CD4-positive, alpha-beta memory T cell (primary cell): ENCODE measurements at regions not wholly inside any gene's neighbourhood (a gene's known extent, or its start where the extent isn't known, plus 50 kb on each side); places are given as distances from the start of the nearest gene placed in this dataset.

Experiments used
- CTCF ChIA-PET: fragments of 350-600 bp; sonication (Branson Sonifier 250); formaldehyde crosslinking; loops from one replicate; lab custom pipeline; 2021; ENCODE audit warnings: inconsistent platforms; ENCODE audit not compliant: partially characterized antibody; lab: Charles Lee
- POLR2A ChIA-PET: fragments of 350-600 bp; sonication (Branson Sonifier 250); formaldehyde crosslinking; loops from one replicate; lab custom pipeline; 2021; ENCODE audit not compliant: partially characterized antibody; lab: Charles Lee
- DNase-seq, 5 donors: peaks; one replicate each; pipeline versions ENCODE4 v3.0.0 to v3.0.0-alpha.2; 2020 to 2022; ENCODE audit warnings: mixed read lengths in 1 of 5
- H3K27ac ChIP-seq: one replicate; pipeline ENCODE4 v1.7.0; 2013; ENCODE audit warnings: low read depth, low read length
- H3K27me3 ChIP-seq: 2 replicates; pipeline ENCODE4 v1.7.0; 2013; ENCODE audit warnings: mild to moderate bottlenecking, low read length, moderate library complexity; ENCODE audit not compliant: insufficient read depth
- H3K36me3 ChIP-seq: 2 replicates; pipeline ENCODE4 v1.7.0; 2013; ENCODE audit warnings: mild to moderate bottlenecking, low read length, moderate library complexity; ENCODE audit not compliant: insufficient read depth
- H3K4me1 ChIP-seq: 2 replicates; pipeline ENCODE4 v1.7.0; 2013; ENCODE audit warnings: mild to moderate bottlenecking, low read length, moderate library complexity; ENCODE audit not compliant: insufficient read depth
- H3K4me3 ChIP-seq, 2 donors: one replicate each; pipeline ENCODE4 v1.7.0; 2013; ENCODE audit warnings: low read length in 2 of 2, mild to moderate bottlenecking in 1 of 2
- H3K9me3 ChIP-seq, 2 donors: one replicate each; pipeline ENCODE4 v1.7.0; 2013; ENCODE audit warnings: low read length in 2 of 2, control low read depth in 1 of 2; ENCODE audit not compliant: control insufficient read depth in 1 of 2
- H3K27ac Mint-ChIP-seq, 7 donors: one replicate each; pipeline ENCODE4 v1.8.0; 2020 to 2021; ENCODE audit warnings: mixed read lengths in 7 of 7, mild to moderate bottlenecking in 6 of 7, inconsistent platforms in 3 of 7, moderate library complexity in 3 of 7
- H3K27me3 Mint-ChIP-seq, 2 donors: one replicate each; pipeline ENCODE4 v1.8.0; 2020 to 2021; ENCODE audit warnings: mixed read lengths in 2 of 2
- H3K36me3 Mint-ChIP-seq, 2 donors: one replicate each; pipeline ENCODE4 v1.8.0; 2020 to 2021; ENCODE audit warnings: mixed read lengths in 2 of 2, inconsistent platforms in 1 of 2, mild to moderate bottlenecking in 1 of 2
- H3K4me1 Mint-ChIP-seq, 4 donors: one replicate each; pipeline ENCODE4 v1.8.0; 2020 to 2021; ENCODE audit warnings: mixed read lengths in 4 of 4, mild to moderate bottlenecking in 1 of 4
- H3K4me3 Mint-ChIP-seq, 8 donors: one replicate each; pipeline ENCODE4 v1.8.0; 2020 to 2021; ENCODE audit warnings: mixed read lengths in 8 of 8, mild to moderate bottlenecking in 7 of 8, moderate library complexity in 6 of 8, inconsistent platforms in 3 of 8
- H3K9me3 Mint-ChIP-seq, 8 donors: one replicate each; pipeline ENCODE4 v1.8.0; 2020 to 2021; ENCODE audit warnings: mixed read lengths in 8 of 8, mild to moderate bottlenecking in 5 of 8, inconsistent platforms in 3 of 8, moderate library complexity in 1 of 8
- intact Hi-C: fragments of 100-400 bp; cut with micrococcal nuclease; formaldehyde crosslinking; loops from one replicate; pipeline ENCODE4 v1.15.1; 2023

DNA sequence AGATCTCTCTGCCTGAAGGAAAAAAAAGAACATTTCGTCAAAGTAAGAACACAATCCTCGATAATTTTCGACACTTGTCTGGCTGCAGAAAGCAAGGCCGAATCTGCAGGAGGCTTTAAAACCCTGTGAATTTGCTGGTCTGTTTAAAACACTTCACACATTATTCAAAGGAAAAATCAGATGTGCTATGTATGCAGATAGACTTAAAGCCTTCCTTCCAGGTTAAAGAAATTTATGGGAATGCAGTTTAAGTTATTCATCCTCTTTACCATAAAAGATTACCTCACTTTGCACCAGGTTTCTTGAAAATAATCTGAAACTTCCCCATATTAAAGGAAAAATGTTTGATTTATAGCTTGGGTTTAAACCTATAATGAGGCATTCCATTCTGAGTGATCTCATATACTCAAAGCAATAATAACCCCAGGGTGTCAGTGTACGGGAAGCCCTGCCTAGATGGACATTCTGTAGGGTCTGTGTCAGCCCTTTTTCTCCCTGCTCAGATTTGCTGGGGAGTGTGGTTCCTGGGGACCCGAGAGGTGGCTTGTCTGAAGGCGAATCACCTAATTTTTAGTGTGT lies 323.5 kb upstream of the SLC24A2 start:
- Histone ChIP-seq H3K4me3 (no peak overlapping the region), H3K27ac (no peak overlapping the region), H3K27me3 (no peaks in the 10 kb centered on the region), H3K9me3 (no peaks in the 10 kb centered on the region), H3K36me3 (no peaks in the 10 kb centered on the region), H3K4me1 (no peaks in the 10 kb centered on the region)
- intact Hi-C loops = no loop called here
- CTCF ChIA-PET = no interaction called here
- Mint-ChIP-seq H3K4me1 (no peaks in the 10 kb centered on the region), H3K27me3 (peaks cover 0 to 3% of the 10 kb centered on the region in 2 donors), H3K4me3 (no peak overlapping the region), H3K36me3 (peaks cover 0 to 11% of the 10 kb centered on the region in 2 donors), H3K27ac (no peak overlapping the region), H3K9me3 (peaks cover 0 to 21% (median 14%) of the 10 kb centered on the region in 8 donors)
- no peak for DNase-seq
- POLR2A ChIA-PET = no interaction called here

DNA sequence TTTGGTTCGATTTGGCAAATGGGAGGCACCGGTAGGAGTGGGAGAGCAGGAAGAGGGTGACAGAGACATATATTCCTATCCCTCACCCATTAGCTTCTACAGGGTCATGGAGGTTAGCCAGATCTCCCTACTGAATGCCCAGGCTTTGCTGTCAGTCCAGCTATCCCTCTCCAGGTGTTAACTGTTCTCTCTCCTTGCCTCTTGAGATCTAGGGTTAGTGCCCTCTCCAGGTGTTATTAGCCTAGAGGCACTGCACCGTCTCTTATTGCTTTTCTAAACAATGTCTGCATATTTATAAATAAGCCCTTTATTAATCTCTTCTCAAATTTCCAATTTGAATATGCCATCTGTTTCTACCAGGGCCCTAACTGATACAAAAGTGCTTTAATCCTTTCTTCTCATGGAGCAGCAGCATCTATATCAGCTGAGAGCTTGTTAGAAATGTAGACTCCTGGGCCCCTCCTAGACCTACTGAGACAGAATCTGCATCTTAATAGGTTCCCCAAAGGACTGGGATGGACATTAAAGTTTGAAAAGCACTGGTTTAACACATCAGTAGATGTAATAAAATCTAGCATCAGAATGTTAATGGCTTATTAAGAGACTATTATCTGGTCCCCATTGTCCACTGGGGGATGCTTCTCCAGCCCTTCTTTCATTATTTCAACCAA lies 322.5 kb upstream of the SLC24A2 start:
- no peak for DNase-seq
- peaks cover 0 to 19% (median 13%) of the 10 kb centered on the region in 8 donors for H3K9me3 Mint-ChIP-seq
- CTCF ChIA-PET = no interaction called here

DNA sequence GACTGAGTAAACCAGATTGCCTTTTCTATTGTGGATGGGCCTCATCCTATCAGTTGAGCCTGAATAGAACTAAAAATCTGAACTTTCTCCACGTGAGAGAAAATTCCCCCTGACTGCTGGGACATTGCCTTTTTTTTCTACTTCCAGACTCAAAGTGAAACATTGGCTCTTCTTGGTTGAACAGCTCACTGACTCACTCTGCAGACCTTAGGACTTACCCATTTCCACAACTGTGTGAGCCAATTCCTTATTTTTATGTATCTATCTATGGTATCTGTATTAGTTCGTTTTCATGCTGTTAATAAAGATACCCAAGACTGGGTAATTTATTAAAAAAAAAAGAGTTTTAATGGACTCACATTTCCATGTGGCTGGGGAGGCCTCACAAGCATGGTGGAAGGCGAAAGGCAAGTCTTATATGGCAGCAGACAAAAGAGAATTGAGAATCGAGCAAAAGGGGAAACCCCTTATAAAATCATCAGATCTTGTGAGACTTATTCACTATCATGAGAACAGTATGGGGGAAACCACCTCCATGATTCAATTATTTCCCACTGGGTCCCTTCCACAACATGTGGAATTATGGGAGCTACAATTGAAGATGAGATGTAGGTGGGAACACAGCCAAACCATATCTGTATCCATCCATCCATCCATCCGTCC lies 306.7 kb upstream of the SLC24A2 start:
- POLR2A ChIA-PET = no interaction called here
- Histone ChIP-seq H3K27ac (no peak overlapping the region), H3K4me1 (no peaks in the 10 kb centered on the region), H3K36me3 (no peaks in the 10 kb centered on the region), H3K27me3 (no peaks in the 10 kb centered on the region), H3K9me3 (no peaks in the 10 kb centered on the region), H3K4me3 (no peak overlapping the region)
- peaks cover 0 to 17% (median 13%) of the 10 kb centered on the region in 8 donors for H3K9me3 Mint-ChIP-seq
- H3K27me3 Mint-ChIP-seq = peaks cover 0 to 3% of the 10 kb centered on the region in 2 donors
- no peak overlapping the region for H3K27ac Mint-ChIP-seq
- no peaks in the 10 kb centered on the region for H3K36me3 Mint-ChIP-seq
- H3K4me1 Mint-ChIP-seq = no peaks in the 10 kb centered on the region
- intact Hi-C loops = no loop called here
- CTCF ChIA-PET = no interaction called here
- no peak for DNase-seq
- H3K4me3 Mint-ChIP-seq = no peak overlapping the region

More for the DNA sequence above, 322.5 kb upstream of the SLC24A2 start:
- POLR2A ChIA-PET = no interaction called here
- peaks cover 0 to 3% of the 10 kb centered on the region in 2 donors for H3K27me3 Mint-ChIP-seq
- H3K4me1 ChIP-seq = no peaks in the 10 kb centered on the region
- H3K4me3 ChIP-seq = no peak overlapping the region
- no peaks in the 10 kb centered on the region for H3K4me1 Mint-ChIP-seq
- no peaks in the 10 kb centered on the region for H3K27me3 ChIP-seq
- H3K27ac ChIP-seq = no peak overlapping the region
- H3K36me3 Mint-ChIP-seq = peaks cover 0 to 11% of the 10 kb centered on the region in 2 donors
- no peak overlapping the region for H3K4me3 Mint-ChIP-seq
- no peaks in the 10 kb centered on the region for H3K9me3 ChIP-seq
- intact Hi-C loops = no loop called here
- no peaks in the 10 kb centered on the region for H3K36me3 ChIP-seq
- no peak overlapping the region for H3K27ac Mint-ChIP-seq

DNA sequence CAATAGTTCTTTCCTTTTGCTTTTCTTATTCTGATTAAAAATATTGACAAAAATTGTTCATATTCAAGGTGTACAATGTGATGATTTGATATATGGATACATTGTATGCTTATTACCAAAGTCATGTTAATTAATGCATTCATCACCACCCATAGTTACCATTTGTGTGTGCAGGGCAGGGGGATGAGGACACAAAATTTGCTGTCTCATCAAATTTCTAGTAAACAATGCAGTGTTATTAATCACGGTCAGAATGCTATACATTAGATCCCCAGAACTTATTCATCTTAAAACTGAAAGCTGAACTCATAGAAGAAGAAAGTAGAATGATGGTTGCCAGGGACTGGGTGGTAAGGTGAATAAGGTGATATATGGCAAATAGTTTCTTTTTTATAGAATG lies 303.7 kb upstream of the SLC24A2 start:
- H3K4me1 Mint-ChIP-seq = no peaks in the 10 kb centered on the region
- intact Hi-C loops = no loop called here
- Histone ChIP-seq H3K27me3 (no peaks in the 10 kb centered on the region), H3K36me3 (no peaks in the 10 kb centered on the region), H3K4me1 (no peaks in the 10 kb centered on the region), H3K27ac (no peak overlapping the region), H3K9me3 (no peaks in the 10 kb centered on the region), H3K4me3 (no peak overlapping the region)
- H3K36me3 Mint-ChIP-seq = no peaks in the 10 kb centered on the region
- CTCF ChIA-PET = interaction anchor here (0.6 kb wide), 1 partner anchor 625 kb away, joined by 3 read pairs; no protein-coding TSS in a partner anchor
- no peak for DNase-seq
- H3K9me3 Mint-ChIP-seq = peaks cover 2 to 21% (median 17%) of the 10 kb centered on the region in 8 donors
- H3K4me3 Mint-ChIP-seq = no peak overlapping the region
- peaks cover 2% of the 10 kb centered on the region in 2 donors for H3K27me3 Mint-ChIP-seq
- H3K27ac Mint-ChIP-seq = no peak overlapping the region
- POLR2A ChIA-PET = no interaction called here

DNA sequence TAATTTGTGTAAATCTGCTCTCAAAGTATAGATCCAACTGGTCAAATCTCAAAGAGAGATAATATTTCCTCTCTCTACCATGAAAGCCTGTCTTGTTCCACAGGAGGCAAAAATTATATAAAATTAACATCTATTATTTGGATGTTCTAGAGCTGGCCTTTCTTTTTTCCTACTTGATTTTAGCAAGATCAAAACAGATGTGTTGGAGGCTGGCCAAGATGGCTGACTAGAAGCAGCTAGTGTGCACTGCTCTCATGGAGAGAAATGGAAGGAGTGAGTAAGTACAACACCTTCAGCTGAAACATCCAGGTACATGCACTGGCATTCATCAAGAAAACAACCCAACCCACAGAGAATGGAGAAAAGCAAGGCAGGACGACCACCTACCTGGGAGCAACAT lies 298.6 kb upstream of the SLC24A2 start:
- H3K27ac ChIP-seq = no peak overlapping the region
- H3K4me1 ChIP-seq = no peaks in the 10 kb centered on the region
- Mint-ChIP-seq H3K27me3 (peaks cover 2 to 3% of the 10 kb centered on the region in 2 donors), H3K4me3 (no peak overlapping the region), H3K4me1 (no peaks in the 10 kb centered on the region), H3K36me3 (no peaks in the 10 kb centered on the region), H3K27ac (no peak overlapping the region), H3K9me3 (peaks cover 2 to 17% (median 12%) of the 10 kb centered on the region in 8 donors)
- DNase-seq = no peak
- ChIA-PET CTCF (no interaction called here), POLR2A (no interaction called here)
- intact Hi-C loops = no loop called here
- H3K9me3 ChIP-seq = no peaks in the 10 kb centered on the region
- H3K4me3 ChIP-seq = no peak overlapping the region
- no peaks in the 10 kb centered on the region for H3K36me3 ChIP-seq
- no peaks in the 10 kb centered on the region for H3K27me3 ChIP-seq

DNA sequence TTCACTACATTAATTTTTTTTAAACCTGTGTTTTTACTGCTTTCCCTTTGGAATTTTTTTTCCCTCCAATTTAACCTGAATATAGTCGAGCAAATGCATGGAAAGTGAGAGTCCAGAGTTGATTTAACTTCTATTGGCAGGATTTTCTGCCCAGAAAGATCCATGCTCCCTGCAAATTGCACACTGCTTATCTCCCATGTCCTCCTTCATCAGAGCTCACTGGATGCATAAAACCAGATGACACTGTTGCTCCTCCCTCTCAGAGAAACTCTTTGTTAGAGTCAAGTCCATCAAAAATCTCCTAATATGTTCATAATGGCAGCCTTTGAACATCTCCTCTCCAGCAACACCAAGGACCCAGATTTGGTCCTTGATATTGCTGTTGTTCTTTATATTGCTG lies 297.0 kb upstream of the SLC24A2 start:
- H3K4me1 Mint-ChIP-seq = no peaks in the 10 kb centered on the region
- ChIA-PET POLR2A (no interaction called here), CTCF (no interaction called here)
- Histone ChIP-seq H3K4me3 (no peak overlapping the region), H3K9me3 (no peaks in the 10 kb centered on the region), H3K27ac (no peak overlapping the region), H3K36me3 (no peaks in the 10 kb centered on the region), H3K27me3 (no peaks in the 10 kb centered on the region), H3K4me1 (no peaks in the 10 kb centered on the region)
- H3K9me3 Mint-ChIP-seq = peaks cover 0 to 9% (median 2%) of the 10 kb centered on the region in 8 donors
- intact Hi-C loops = no loop called here
- DNase-seq = no peak
- no peak overlapping the region for H3K27ac Mint-ChIP-seq
- H3K27me3 Mint-ChIP-seq = peaks cover 2 to 3% of the 10 kb centered on the region in 2 donors
- no peak overlapping the region for H3K4me3 Mint-ChIP-seq
- H3K36me3 Mint-ChIP-seq = no peaks in the 10 kb centered on the region

DNA sequence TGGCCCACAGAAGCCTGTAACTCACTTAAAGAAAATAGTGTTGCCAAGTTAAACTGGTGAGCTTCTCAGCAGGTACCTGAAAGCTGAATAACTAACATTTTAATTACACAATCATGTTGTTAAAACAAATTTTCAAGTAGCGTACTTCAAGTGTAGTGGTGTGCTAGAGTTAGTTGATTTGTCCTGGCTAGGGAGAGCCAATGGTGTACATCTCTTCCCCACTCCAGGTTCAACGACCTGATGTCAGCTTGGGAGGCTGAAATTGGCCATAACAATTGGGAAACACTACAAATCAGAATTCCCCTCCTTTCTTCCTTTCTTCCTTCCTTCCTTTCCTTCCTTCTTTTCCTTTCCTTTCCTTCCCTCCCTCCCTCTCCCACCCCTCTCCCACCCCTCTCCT lies 295.3 kb upstream of the SLC24A2 start:
- H3K9me3 ChIP-seq = no peaks in the 10 kb centered on the region
- no peak for DNase-seq
- Mint-ChIP-seq H3K9me3 (peaks cover 0 to 5% (median 0%) of the 10 kb centered on the region in 8 donors), H3K27me3 (peaks cover 2 to 3% of the 10 kb centered on the region in 2 donors), H3K36me3 (no peaks in the 10 kb centered on the region), H3K27ac (no peak overlapping the region), H3K4me3 (no peak overlapping the region), H3K4me1 (no peaks in the 10 kb centered on the region)
- no peak overlapping the region for H3K27ac ChIP-seq
- ChIA-PET POLR2A (no interaction called here), CTCF (no interaction called here)
- intact Hi-C loops = no loop called here
- no peaks in the 10 kb centered on the region for H3K36me3 ChIP-seq
- no peaks in the 10 kb centered on the region for H3K27me3 ChIP-seq
- H3K4me1 ChIP-seq = no peaks in the 10 kb centered on the region
- no peak overlapping the region for H3K4me3 ChIP-seq
